OCI-LY1 (cell line): ENCODE measurements at regions not wholly inside any gene's neighbourhood (a gene's known extent, or its start where the extent isn't known, plus 50 kb on each side); places are given as distances from the start of the nearest gene placed in this dataset.

Source experiments
- H2AFZ ChIP-seq: fragments of 200-600 bp; sonication (generic), shearing (Covaris generic); 2 replicates; pipeline ENCODE4 v1.6.0; 2014; ENCODE audit warnings: antibody characterized with exemption, mild to moderate bottlenecking, low read length
- H3F3A ChIP-seq: fragments of 200-600 bp; sonication (generic), shearing (Covaris generic); 2 replicates; pipeline ENCODE4 v1.6.0; 2014; ENCODE audit warnings: mild to moderate bottlenecking, antibody characterized with exemption, low read length, moderate library complexity; ENCODE audit not compliant: insufficient read depth
- H3K27ac ChIP-seq: fragments of 200-600 bp; sonication (generic); 2 replicates; pipeline ENCODE4 v1.5.1; 2014; ENCODE audit warnings: low read length, mixed run types, mild to moderate bottlenecking, low read depth; ENCODE audit not compliant: poor library complexity, severe bottlenecking
- H3K27me3 ChIP-seq: fragments of 200-600 bp; sonication (generic); 2 replicates; pipeline ENCODE4 v1.6.0; 2014; ENCODE audit warnings: antibody characterized with exemption, mild to moderate bottlenecking, low read length, moderate library complexity; ENCODE audit not compliant: insufficient read depth
- H3K36me3 ChIP-seq: fragments of 200-600 bp; sonication (generic); 2 replicates; pipeline ENCODE4 v1.6.1; 2014; ENCODE audit warnings: mild to moderate bottlenecking, antibody characterized with exemption, low read length, moderate library complexity, mixed read lengths; ENCODE audit not compliant: insufficient read depth
- H3K4me1 ChIP-seq: fragments of 200-600 bp; sonication (generic); 2 replicates; pipeline ENCODE4 v1.5.1; 2014; ENCODE audit warnings: mild to moderate bottlenecking, low read length, moderate library complexity; ENCODE audit not compliant: insufficient read depth, severe bottlenecking
- H3K4me2 ChIP-seq: fragments of 200-600 bp; sonication (generic), shearing (Covaris generic); 2 replicates; pipeline ENCODE4 v1.6.1; 2014; ENCODE audit warnings: low read length
- H3K4me3 ChIP-seq: fragments of 200-600 bp; sonication (generic); 2 replicates; pipeline ENCODE4 v1.5.1; 2014; ENCODE audit warnings: low read length, low read depth, mild to moderate bottlenecking, mixed read lengths; ENCODE audit not compliant: poor library complexity, severe bottlenecking
- H3K79me2 ChIP-seq: fragments of 200-600 bp; shearing (Covaris generic); 2 replicates; pipeline ENCODE4 v1.6.1; 2016; ENCODE audit warnings: mixed run types, low read length, mixed read lengths; ENCODE audit not compliant: insufficient read depth
- H3K9ac ChIP-seq: fragments of 200-600 bp; sonication (generic), shearing (Covaris generic); 2 replicates; pipeline ENCODE4 v1.6.1; 2014; ENCODE audit warnings: mild to moderate bottlenecking, low read length, mixed read lengths
- H3K9me2 ChIP-seq: fragments of 200-600 bp; sonication (generic), shearing (Covaris generic); 2 replicates; pipeline ENCODE4 v1.6.1; 2014; ENCODE audit warnings: low read depth, mild to moderate bottlenecking, low read length, mixed read lengths
- H3K9me3 ChIP-seq: fragments of 200-600 bp; shearing (Covaris generic); 2 replicates; pipeline ENCODE4 v1.6.1; 2014; ENCODE audit warnings: low read length, mixed read lengths
- H4K20me1 ChIP-seq: fragments of 200-600 bp; sonication (generic), shearing (Covaris generic); 2 replicates; pipeline ENCODE4 v1.6.0; 2016; ENCODE audit warnings: mild to moderate bottlenecking, low read length; ENCODE audit not compliant: insufficient read depth
- CTCF ChIP-seq: fragments of 200-600 bp; sonication (generic), shearing (Covaris generic); IDR thresholded peaks from 2 replicates; pipeline ENCODE4 v1.5.1; 2017; ENCODE audit warnings: mild to moderate bottlenecking, antibody characterized with exemption, low read length, moderate library complexity, mixed read lengths
- EZH2 ChIP-seq: fragments of 200-600 bp; sonication (generic), shearing (Covaris generic); IDR thresholded peaks from 2 replicates; pipeline ENCODE4 v1.8.0; 2017; ENCODE audit warnings: borderline replicate concordance, mixed run types, mild to moderate bottlenecking, antibody characterized with exemption, low read length, moderate library complexity, mixed read lengths

DNA sequence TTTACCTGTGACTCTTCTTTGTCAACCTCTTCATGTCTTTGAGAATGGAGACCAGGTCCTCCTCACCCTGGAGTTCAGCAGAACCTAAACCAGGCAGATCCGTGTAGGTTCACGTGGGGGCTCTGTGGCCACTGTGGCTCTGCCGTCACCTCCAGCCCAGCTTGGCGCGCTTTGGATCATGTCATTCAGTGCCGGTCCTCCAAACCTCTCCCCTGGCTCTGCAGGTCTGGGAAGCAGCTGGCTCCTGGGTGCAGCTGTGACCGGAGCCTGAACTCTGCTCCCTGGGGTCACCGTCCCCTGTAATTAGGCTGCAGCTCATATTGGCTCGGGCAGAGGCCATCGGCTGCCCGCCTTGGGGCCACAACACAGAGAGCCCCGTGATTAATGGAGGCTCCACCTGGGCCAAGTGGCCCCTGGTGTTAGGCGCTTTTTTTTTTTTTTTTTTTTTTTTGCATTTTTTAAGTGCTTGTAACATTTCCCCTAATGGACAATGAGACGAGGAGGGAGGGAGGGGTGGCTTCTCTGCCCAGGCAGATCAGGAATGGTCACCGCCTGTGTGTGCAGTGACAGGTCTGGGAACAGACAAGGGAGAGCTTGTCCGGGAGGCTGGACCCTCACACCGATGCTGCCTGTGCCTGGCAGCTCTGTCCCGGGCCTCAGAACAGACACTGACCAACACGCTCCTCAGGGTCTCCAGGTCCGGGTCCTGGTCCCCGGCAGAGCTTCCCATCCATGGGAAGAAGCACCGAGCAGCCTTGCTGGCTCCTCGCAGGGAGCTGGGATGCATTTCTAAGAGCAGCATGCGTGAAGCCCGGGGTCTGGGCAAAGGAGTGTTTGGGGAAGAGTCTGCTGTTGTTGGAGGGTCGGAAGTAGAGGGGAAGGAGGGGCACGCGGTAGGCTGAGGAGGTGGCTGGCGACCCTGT, 247.9 kb downstream of the SEC14L1 start:
- Histone ChIP-seq H2AFZ (no peak overlapping the region), H4K20me1 (no peaks in the 10 kb centered on the region), H3K27me3 (0 out of 2 replicates have a peak, but pooled peaks cover 8% of the 10 kb centered on the region), H3F3A (no peaks in the 10 kb centered on the region), H3K36me3 (no peaks in the 10 kb centered on the region), H3K9me3 (no peaks in the 10 kb centered on the region), H3K4me1 (peaks cover 10% of the 10 kb centered on the region), H3K4me3 (no peak overlapping the region), H3K79me2 (no peaks in the 10 kb centered on the region), H3K27ac (no peak overlapping the region), H3K4me2 (no peak overlapping the region), H3K9ac (no peak overlapping the region), H3K9me2 (no peaks in the 10 kb centered on the region)
- TF ChIP-seq EZH2: no peak
- no peak for TF ChIP-seq CTCF

GRCh38 chr17:77390870-77391269, 250.1 kb downstream of the SEC14L1 start:
- H3K27ac ChIP-seq: no peak overlapping the region
- H4K20me1 ChIP-seq: no peaks in the 10 kb centered on the region

DNA sequence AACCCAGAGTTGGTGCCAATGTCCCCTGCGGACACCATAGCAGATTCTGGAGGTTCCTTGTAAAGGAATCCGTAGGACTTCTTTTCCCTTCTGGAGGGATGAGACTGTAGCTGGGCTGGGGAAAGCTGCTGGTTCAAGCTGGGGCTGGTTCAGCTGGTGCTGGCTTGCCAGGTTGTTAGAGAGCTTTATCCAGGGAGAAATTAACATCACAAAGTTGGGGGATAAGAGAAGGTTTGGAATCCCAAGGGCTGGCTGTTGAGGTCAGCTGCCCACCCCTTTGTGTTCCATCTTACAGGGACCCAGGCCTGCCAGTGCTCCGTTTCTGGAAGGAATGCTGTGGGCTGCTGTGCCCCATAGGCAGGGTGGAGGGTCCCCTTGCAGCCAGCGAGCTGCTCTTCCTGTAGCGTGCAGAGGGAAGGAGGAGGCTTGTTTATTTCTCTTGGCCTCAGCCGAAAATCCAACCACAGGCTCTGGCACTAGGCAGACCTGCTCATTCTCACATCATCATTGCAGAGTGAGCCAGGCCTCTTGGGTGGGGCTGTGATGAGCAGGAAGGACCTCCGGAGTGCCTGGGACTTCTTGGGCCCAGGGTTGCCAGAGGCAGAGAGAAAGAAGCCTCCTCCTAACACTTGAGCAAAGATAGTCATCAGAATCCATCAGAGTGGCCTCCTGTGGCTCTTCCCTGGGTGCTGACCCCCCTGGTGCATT, 251.1 kb downstream of the SEC14L1 start:
- no peak overlapping the region for H3K27ac ChIP-seq
- H3K4me2 ChIP-seq: no peak overlapping the region
- H2AFZ ChIP-seq: no peak overlapping the region
- H3K9me3 ChIP-seq: no peaks in the 10 kb centered on the region
- no peaks in the 10 kb centered on the region for H3K9me2 ChIP-seq
- TF ChIP-seq CTCF (no peak), EZH2 (no peak)
- no peak overlapping the region for H3K4me3 ChIP-seq
- no peaks in the 10 kb centered on the region for H3K79me2 ChIP-seq
- H3K9ac ChIP-seq: no peak overlapping the region
- peaks cover 2% of the 10 kb centered on the region; the same call in 1 of the 2 replicates for H3K27me3 ChIP-seq
- H4K20me1 ChIP-seq: no peaks in the 10 kb centered on the region
- H3F3A ChIP-seq: no peaks in the 10 kb centered on the region
- no peaks in the 10 kb centered on the region for H3K36me3 ChIP-seq
- H3K4me1 ChIP-seq: peaks cover 14% of the 10 kb centered on the region

More at GRCh38 chr17:77390870-77391269, 250.1 kb downstream of the SEC14L1 start:
- no peaks in the 10 kb centered on the region for H3K79me2 ChIP-seq
- H3K4me2 ChIP-seq: no peak overlapping the region
- H3K9me3 ChIP-seq: no peaks in the 10 kb centered on the region
- H3K4me3 ChIP-seq: no peak overlapping the region
- TF ChIP-seq CTCF (no peak), EZH2 (no peak)
- H3F3A ChIP-seq: no peaks in the 10 kb centered on the region
- H3K36me3 ChIP-seq: no peaks in the 10 kb centered on the region
- peaks cover 13% of the 10 kb centered on the region for H3K4me1 ChIP-seq
- H3K9me2 ChIP-seq: no peaks in the 10 kb centered on the region
- 0 out of 2 replicates have a peak, but pooled peaks cover 8% of the 10 kb centered on the region for H3K27me3 ChIP-seq
- H3K9ac ChIP-seq: no peak overlapping the region
- no peak overlapping the region for H2AFZ ChIP-seq
